ENCODE measurements at regions not wholly inside any gene's neighbourhood (a gene's known extent, or its start where the extent isn't known, plus 50 kb on each side); places are given as distances from the start of the nearest gene placed in this dataset.

DNA sequence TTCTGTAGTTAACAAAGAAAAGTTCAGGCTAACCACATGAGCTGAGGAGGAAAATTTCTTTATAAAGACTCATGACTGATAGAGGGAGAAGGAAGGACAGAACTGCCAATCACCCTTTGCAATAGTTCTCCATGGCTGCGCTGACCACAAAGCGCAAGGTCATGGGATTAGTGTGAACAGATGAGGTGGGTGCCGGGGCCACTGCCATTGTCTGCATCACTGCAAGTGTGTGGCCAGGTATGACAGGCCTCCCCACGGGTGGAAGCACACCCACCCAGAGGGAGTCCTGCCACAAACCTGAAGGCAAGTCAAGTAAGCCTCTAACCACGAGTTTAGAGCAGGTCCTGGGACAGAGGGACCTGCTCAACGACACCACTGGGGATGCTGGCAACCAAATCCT, 128.1 kb downstream of the TUBA3C start:
- no peak for TF ChIP-seq EZH2phosphoT487 (IDR thresholded peaks at IDR 0.05; ENCODE audit: borderline replicate concordance, low read depth, low read length)
- TF ChIP-seq, protein P1, sequence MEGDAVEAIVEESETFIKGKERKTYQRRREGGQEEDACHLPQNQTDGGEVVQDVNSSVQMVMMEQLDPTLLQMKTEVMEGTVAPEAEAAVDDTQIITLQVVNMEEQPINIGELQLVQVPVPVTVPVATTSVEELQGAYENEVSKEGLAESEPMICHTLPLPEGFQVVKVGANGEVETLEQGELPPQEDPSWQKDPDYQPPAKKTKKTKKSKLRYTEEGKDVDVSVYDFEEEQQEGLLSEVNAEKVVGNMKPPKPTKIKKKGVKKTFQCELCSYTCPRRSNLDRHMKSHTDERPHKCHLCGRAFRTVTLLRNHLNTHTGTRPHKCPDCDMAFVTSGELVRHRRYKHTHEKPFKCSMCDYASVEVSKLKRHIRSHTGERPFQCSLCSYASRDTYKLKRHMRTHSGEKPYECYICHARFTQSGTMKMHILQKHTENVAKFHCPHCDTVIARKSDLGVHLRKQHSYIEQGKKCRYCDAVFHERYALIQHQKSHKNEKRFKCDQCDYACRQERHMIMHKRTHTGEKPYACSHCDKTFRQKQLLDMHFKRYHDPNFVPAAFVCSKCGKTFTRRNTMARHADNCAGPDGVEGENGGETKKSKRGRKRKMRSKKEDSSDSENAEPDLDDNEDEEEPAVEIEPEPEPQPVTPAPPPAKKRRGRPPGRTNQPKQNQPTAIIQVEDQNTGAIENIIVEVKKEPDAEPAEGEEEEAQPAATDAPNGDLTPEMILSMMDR (conservative IDR thresholded peaks at IDR 0.05; ENCODE audit: low read length), result no peak
- no peaks in the 10 kb centered on the region for H3K79me2 ChIP-seq (ENCODE audit: insufficient read depth, low read depth, low read length)
- intact Hi-C loops (cut with micrococcal nuclease; ENCODE audit: unreplicated experiment), result no loop called here
- no peaks in the 10 kb centered on the region for H3K9me2 ChIP-seq (ENCODE audit: insufficient read depth, low read length)
- H4K20me1 ChIP-seq (ENCODE audit: insufficient read depth, low read length), result no peaks in the 10 kb centered on the region
- H3K36me3 ChIP-seq (ENCODE audit: insufficient read depth, low read length), result no peaks in the 10 kb centered on the region
- H3K27ac ChIP-seq (ENCODE audit: low read depth, low read length, poor library complexity, severe bottlenecking), result no peak overlapping the region
- H3K4me2 ChIP-seq (ENCODE audit: low read length), result no peak overlapping the region
- ChIA-PET CTCF (ENCODE audit: unreplicated experiment) (no interaction called here), POLR2A (interaction anchor here (0.5 to 0.9 kb wide), 2 partner anchors 12 to 379 kb away, joined by 3 read pairs; no protein-coding TSS in a partner anchor)
- H3K9me3 ChIP-seq (ENCODE audit: low read length), result no peaks in the 10 kb centered on the region
- no peak overlapping the region for H2AFZ ChIP-seq (ENCODE audit: low read length)
- no peaks in the 10 kb centered on the region for H3K4me1 ChIP-seq (ENCODE audit: insufficient read depth, low read length, poor library complexity, severe bottlenecking)
- no TSS peak for BruUV-seq (replicated peaks)
- no peak overlapping the region for H3K4me3 ChIP-seq (ENCODE audit: low read depth, low read length, poor library complexity, severe bottlenecking)
- no peak for DNase-seq (ENCODE audit: low spot score)

DNA sequence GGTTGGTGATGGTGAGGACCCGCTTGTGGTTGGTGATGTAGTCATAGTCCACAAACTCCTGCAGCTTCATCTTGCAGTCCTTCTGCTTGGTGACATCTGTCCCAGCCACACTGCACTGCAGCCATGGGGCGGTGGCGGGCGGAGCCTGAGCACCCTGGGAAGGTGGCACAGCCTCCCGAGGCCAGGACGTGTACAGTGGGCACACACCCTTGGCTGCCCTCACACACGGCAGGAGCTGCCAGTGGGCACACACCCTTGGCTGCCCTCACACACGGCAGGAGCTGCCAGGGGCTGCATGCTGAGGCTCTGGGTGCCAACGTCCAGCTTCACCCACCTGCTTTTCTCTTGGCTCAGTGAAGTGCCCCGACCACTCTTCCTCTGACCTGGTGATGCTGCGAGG, 128.7 kb downstream of the TUBA3C start:
- no peaks in the 10 kb centered on the region for H3K36me3 ChIP-seq (ENCODE audit: insufficient read depth, low read length)
- TF ChIP-seq, protein P1 (conservative IDR thresholded peaks at IDR 0.05; ENCODE audit: low read length), result no peak
- no peak for TF ChIP-seq EZH2phosphoT487 (IDR thresholded peaks at IDR 0.05; ENCODE audit: borderline replicate concordance, low read depth, low read length)
- H3K27ac ChIP-seq (ENCODE audit: low read depth, low read length, poor library complexity, severe bottlenecking), result no peak overlapping the region
- no peaks in the 10 kb centered on the region for H3K9me2 ChIP-seq (ENCODE audit: insufficient read depth, low read length)
- H2AFZ ChIP-seq (ENCODE audit: low read length), result no peak overlapping the region
- CTCF ChIA-PET (ENCODE audit: unreplicated experiment), result no interaction called here
- no peak overlapping the region for H3K4me2 ChIP-seq (ENCODE audit: low read length)
- no peaks in the 10 kb centered on the region for H3K79me2 ChIP-seq (ENCODE audit: insufficient read depth, low read depth, low read length)
- no peaks in the 10 kb centered on the region for H4K20me1 ChIP-seq (ENCODE audit: insufficient read depth, low read length)
- POLR2A ChIA-PET, result interaction anchor here (0.9 kb wide), 1 partner anchor 11 kb away, joined by 3 read pairs; no protein-coding TSS in a partner anchor
- H3K4me1 ChIP-seq (ENCODE audit: insufficient read depth, low read length, poor library complexity, severe bottlenecking), result no peaks in the 10 kb centered on the region
- intact Hi-C loops (cut with micrococcal nuclease; ENCODE audit: unreplicated experiment), result no loop called here
- no peak overlapping the region for H3K4me3 ChIP-seq (ENCODE audit: low read depth, low read length, poor library complexity, severe bottlenecking)
- no peaks in the 10 kb centered on the region for H3K9me3 ChIP-seq (ENCODE audit: low read length)
- BruUV-seq (replicated peaks), result no TSS peak
- no peak for DNase-seq (ENCODE audit: low spot score)

DNA sequence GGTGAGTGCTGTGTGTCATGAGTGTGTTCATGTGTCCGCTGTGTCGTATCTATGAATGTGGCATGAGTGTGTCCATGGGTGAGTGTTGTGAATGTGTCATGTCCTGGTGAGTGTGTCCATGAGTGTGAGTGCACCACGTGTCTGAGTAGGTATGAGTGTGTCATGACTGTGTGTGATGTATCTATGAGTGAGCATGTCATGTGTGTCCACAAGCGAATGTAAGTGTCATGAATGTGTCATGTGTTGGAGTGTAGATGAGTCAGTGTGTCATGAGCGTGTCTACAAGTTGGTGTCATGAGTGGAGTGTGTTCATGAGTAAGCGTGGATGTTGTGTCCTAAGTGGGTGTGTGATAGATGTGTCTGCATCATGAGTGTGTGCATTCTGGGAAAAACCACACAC, 129.4 kb downstream of the TUBA3C start:
- no TSS peak for BruUV-seq (replicated peaks)
- Histone ChIP-seq H4K20me1 (ENCODE audit: insufficient read depth, low read length) (no peaks in the 10 kb centered on the region), H3K4me2 (ENCODE audit: low read length) (no peak overlapping the region), H3K27ac (ENCODE audit: low read depth, low read length, poor library complexity, severe bottlenecking) (no peak overlapping the region), H3K79me2 (ENCODE audit: insufficient read depth, low read depth, low read length) (no peaks in the 10 kb centered on the region), H3K9me2 (ENCODE audit: insufficient read depth, low read length) (no peaks in the 10 kb centered on the region), H3K36me3 (ENCODE audit: insufficient read depth, low read length) (no peaks in the 10 kb centered on the region), H3K4me3 (ENCODE audit: low read depth, low read length, poor library complexity, severe bottlenecking) (no peak overlapping the region), H3K9me3 (ENCODE audit: low read length) (no peaks in the 10 kb centered on the region), H2AFZ (ENCODE audit: low read length) (no peak overlapping the region), H3K4me1 (ENCODE audit: insufficient read depth, low read length, poor library complexity, severe bottlenecking) (no peaks in the 10 kb centered on the region)
- intact Hi-C loops (cut with micrococcal nuclease; ENCODE audit: unreplicated experiment), result no loop called here
- ChIA-PET CTCF (ENCODE audit: unreplicated experiment) (no interaction called here), POLR2A (no interaction called here)
- no peak for DNase-seq (ENCODE audit: low spot score)
- TF ChIP-seq, protein P1 (conservative IDR thresholded peaks at IDR 0.05; ENCODE audit: low read length), result no peak
- no peak for TF ChIP-seq EZH2phosphoT487 (IDR thresholded peaks at IDR 0.05; ENCODE audit: borderline replicate concordance, low read depth, low read length)

Data from OCI-LY7 (cell line).